Activated CD4-positive, alpha-beta T cell treated with anti-CD3 and anti-CD28 coated beads for 36 hours (primary cell): ENCODE measurements at regions not wholly inside any gene's neighbourhood (a gene's known extent, or its start where the extent isn't known, plus 50 kb on each side); places are given as distances from the start of the nearest gene placed in this dataset.

Experiments used
- ATAC-seq: fragments of 200-7000 bp; cut with Tn5 transposase; one replicate; pipeline ENCODE4 v1.10.0; 2021; ENCODE audit warnings: mild to moderate bottlenecking, moderate library complexity
- CTCF ChIA-PET: fragments of 350-600 bp; sonication (Branson Sonifier 250); formaldehyde crosslinking; loops from one replicate; lab custom pipeline; 2021; ENCODE audit warnings: antibody characterized with exemption; lab: Charles Lee
- POLR2A ChIA-PET: fragments of 350-600 bp; sonication (Branson Sonifier 250); formaldehyde crosslinking; loops from one replicate; lab custom pipeline; 2021; ENCODE audit warnings: antibody characterized with exemption, inconsistent platforms; lab: Charles Lee
- DNase-seq: peaks from one replicate; pipeline ENCODE4 v3.0.0-alpha.2; 2020
- H3K27ac Mint-ChIP-seq: one replicate; pipeline ENCODE4 v1.8.0; 2021; ENCODE audit warnings: mixed read lengths
- H3K27me3 Mint-ChIP-seq: one replicate; pipeline ENCODE4 v1.8.0; 2021; ENCODE audit warnings: mixed read lengths
- H3K36me3 Mint-ChIP-seq: one replicate; pipeline ENCODE4 v1.8.0; 2021; ENCODE audit warnings: low read depth, mixed read lengths
- H3K4me1 Mint-ChIP-seq: one replicate; pipeline ENCODE4 v1.8.0; 2021; ENCODE audit warnings: mixed read lengths
- H3K4me3 Mint-ChIP-seq: one replicate; pipeline ENCODE4 v1.8.0; 2021; ENCODE audit warnings: mild to moderate bottlenecking, moderate library complexity, mixed read lengths
- H3K9me3 Mint-ChIP-seq: one replicate; pipeline ENCODE4 v1.8.0; 2021; ENCODE audit warnings: low read depth, mixed read lengths
- intact Hi-C, 2 experiments: fragments of 100-400 bp; cut with DNase I in 1 of 2; cut with micrococcal nuclease in 1 of 2; formaldehyde crosslinking; loops; one replicate each; pipeline versions ENCODE4 v1.14.2 to v1.15.1; 2022 to 2024; cut with DNase I, micrococcal nuclease

- H3K4me3 Mint-ChIP-seq, result no peak overlapping the region
- intact Hi-C loops, result no loop called here
- DNase-seq, result no peak
- no peak overlapping the region for H3K27ac Mint-ChIP-seq
- no peaks in the 10 kb centered on the region for H3K27me3 Mint-ChIP-seq
- no peaks in the 10 kb centered on the region for H3K4me1 Mint-ChIP-seq
- ATAC-seq, result no peak
- no peaks in the 10 kb centered on the region for H3K36me3 Mint-ChIP-seq
- POLR2A ChIA-PET, result no interaction called here
- no peaks in the 10 kb centered on the region for H3K9me3 Mint-ChIP-seq
- CTCF ChIA-PET, result no interaction called here
Measured at GRCh38 chr3:24853685-24854490, 359.2 kb upstream of the THRB start.

GRCh38 chr3:24854748-24855147, 360.1 kb upstream of the THRB start:
- DNase-seq (no peak), ATAC-seq (no peak)
- H3K27ac Mint-ChIP-seq, result no peak overlapping the region
- intact Hi-C loops, result no loop called here
- no peak overlapping the region for H3K4me3 Mint-ChIP-seq
- no peaks in the 10 kb centered on the region for H3K36me3 Mint-ChIP-seq
- no peaks in the 10 kb centered on the region for H3K9me3 Mint-ChIP-seq
- no peaks in the 10 kb centered on the region for H3K27me3 Mint-ChIP-seq
- ChIA-PET POLR2A (no interaction called here), CTCF (no interaction called here)
- H3K4me1 Mint-ChIP-seq, result no peaks in the 10 kb centered on the region

GRCh38 chr3:24857945-24858344, 363.3 kb upstream of the THRB start:
- H3K9me3 Mint-ChIP-seq, result no peaks in the 10 kb centered on the region
- no peak overlapping the region for H3K4me3 Mint-ChIP-seq
- ATAC-seq (no peak), DNase-seq (no peak)
- intact Hi-C loops, result no loop called here
- no peaks in the 10 kb centered on the region for H3K27me3 Mint-ChIP-seq
- H3K27ac Mint-ChIP-seq, result no peak overlapping the region
- ChIA-PET CTCF (no interaction called here), POLR2A (no interaction called here)
- H3K36me3 Mint-ChIP-seq, result no peaks in the 10 kb centered on the region
- H3K4me1 Mint-ChIP-seq, result no peaks in the 10 kb centered on the region

GRCh38 chr3:24863215-24863614, 368.6 kb upstream of the THRB start:
- Mint-ChIP-seq H3K36me3 (no peaks in the 10 kb centered on the region), H3K27ac (no peak overlapping the region), H3K4me1 (no peaks in the 10 kb centered on the region), H3K27me3 (no peaks in the 10 kb centered on the region), H3K4me3 (no peak overlapping the region), H3K9me3 (no peaks in the 10 kb centered on the region)
- ChIA-PET POLR2A (no interaction called here), CTCF (interaction anchor here (0.6 kb wide), 1 partner anchor 1886 kb away, joined by 3 read pairs; no protein-coding TSS in a partner anchor)
- DNase-seq (no peak), ATAC-seq (no peak)
- intact Hi-C loops, result no loop called here

GRCh38 chr3:24867783-24868182, 373.1 kb upstream of the THRB start:
- Mint-ChIP-seq H3K27ac (no peak overlapping the region), H3K36me3 (no peaks in the 10 kb centered on the region), H3K4me1 (no peaks in the 10 kb centered on the region), H3K9me3 (no peaks in the 10 kb centered on the region), H3K27me3 (no peaks in the 10 kb centered on the region), H3K4me3 (no peak overlapping the region)
- POLR2A ChIA-PET, result no interaction called here
- DNase-seq (no peak), ATAC-seq (no peak)
- CTCF ChIA-PET, result no interaction called here
- intact Hi-C loops, result no loop called here

GRCh38 chr3:24881239-24881638, 386.6 kb upstream of the THRB start:
- ATAC-seq (no peak), DNase-seq (no peak)
- Mint-ChIP-seq H3K36me3 (no peaks in the 10 kb centered on the region), H3K27ac (no peak overlapping the region), H3K9me3 (no peaks in the 10 kb centered on the region), H3K27me3 (no peaks in the 10 kb centered on the region), H3K4me1 (no peaks in the 10 kb centered on the region), H3K4me3 (no peak overlapping the region)
- ChIA-PET CTCF (no interaction called here), POLR2A (no interaction called here)
- intact Hi-C loops, result no loop called here

GRCh38 chr3:24886501-24886900, 391.9 kb upstream of the THRB start:
- H3K36me3 Mint-ChIP-seq, result no peaks in the 10 kb centered on the region
- ChIA-PET POLR2A (interaction anchor here (0.6 kb wide), 1 partner anchor 46 kb away, joined by 11 read pairs; no protein-coding TSS in a partner anchor), CTCF (interaction anchor here (0.6 kb wide), 1 partner anchor 1161 kb away, joined by 4 read pairs; no protein-coding TSS in a partner anchor)
- intact Hi-C loops, result no loop called here
- DNase-seq, result no peak
- H3K4me3 Mint-ChIP-seq, result no peak overlapping the region
- no peaks in the 10 kb centered on the region for H3K9me3 Mint-ChIP-seq
- H3K27ac Mint-ChIP-seq, result no peak overlapping the region
- H3K27me3 Mint-ChIP-seq, result no peaks in the 10 kb centered on the region
- no peaks in the 10 kb centered on the region for H3K4me1 Mint-ChIP-seq
- no peak for ATAC-seq

GRCh38 chr3:24890012-24890411, 395.4 kb upstream of the THRB start:
- Mint-ChIP-seq H3K36me3 (no peaks in the 10 kb centered on the region), H3K9me3 (no peaks in the 10 kb centered on the region), H3K4me1 (no peaks in the 10 kb centered on the region), H3K27me3 (no peaks in the 10 kb centered on the region), H3K4me3 (no peak overlapping the region), H3K27ac (no peak overlapping the region)
- ATAC-seq (no peak), DNase-seq (no peak)
- intact Hi-C loops, result no loop called here
- CTCF ChIA-PET, result no interaction called here
- POLR2A ChIA-PET, result no interaction called here

GRCh38 chr3:24899373-24899772, 404.7 kb upstream of the THRB start:
- ChIA-PET CTCF (no interaction called here), POLR2A (interaction anchor here (0.7 kb wide), 1 partner anchor 474 kb away, joined by 16 read pairs; no protein-coding TSS in a partner anchor)
- intact Hi-C loops, result no loop called here
- DNase-seq (no peak), ATAC-seq (no peak)
- no peak overlapping the region for H3K27ac Mint-ChIP-seq
- no peak overlapping the region for H3K4me3 Mint-ChIP-seq
- H3K4me1 Mint-ChIP-seq, result no peaks in the 10 kb centered on the region
- no peaks in the 10 kb centered on the region for H3K27me3 Mint-ChIP-seq
- H3K36me3 Mint-ChIP-seq, result no peaks in the 10 kb centered on the region
- H3K9me3 Mint-ChIP-seq, result peaks cover 3% of the 10 kb centered on the region

GRCh38 chr3:24899901-24900603, 405.4 kb upstream of the THRB start:
- no peaks in the 10 kb centered on the region for H3K36me3 Mint-ChIP-seq
- DNase-seq (no peak), ATAC-seq (no peak)
- H3K4me3 Mint-ChIP-seq, result no peak overlapping the region
- no peak overlapping the region for H3K27ac Mint-ChIP-seq
- ChIA-PET CTCF (no interaction called here), POLR2A (interaction anchor here (0.7 kb wide), 1 partner anchor 474 kb away, joined by 16 read pairs; no protein-coding TSS in a partner anchor)
- H3K27me3 Mint-ChIP-seq, result no peaks in the 10 kb centered on the region
- H3K9me3 Mint-ChIP-seq, result peaks cover 3% of the 10 kb centered on the region
- no peaks in the 10 kb centered on the region for H3K4me1 Mint-ChIP-seq
- intact Hi-C loops, result no loop called here

- Mint-ChIP-seq H3K27ac (no peak overlapping the region), H3K4me3 (no peak overlapping the region), H3K27me3 (no peaks in the 10 kb centered on the region), H3K9me3 (no peaks in the 10 kb centered on the region), H3K4me1 (no peaks in the 10 kb centered on the region), H3K36me3 (no peaks in the 10 kb centered on the region)
- ChIA-PET CTCF (no interaction called here), POLR2A (no interaction called here)
- DNase-seq (no peak), ATAC-seq (no peak)
- intact Hi-C loops, result no loop called here
Measured at GRCh38 chr3:24905266-24905665, 410.6 kb upstream of the THRB start.

GRCh38 chr3:24907106-24907505, 412.5 kb upstream of the THRB start:
- CTCF ChIA-PET, result no interaction called here
- no peak for DNase-seq
- intact Hi-C loops, result no loop called here
- H3K4me3 Mint-ChIP-seq, result no peak overlapping the region
- no peaks in the 10 kb centered on the region for H3K36me3 Mint-ChIP-seq
- H3K27ac Mint-ChIP-seq, result no peak overlapping the region
- H3K9me3 Mint-ChIP-seq, result no peaks in the 10 kb centered on the region
- no peak for ATAC-seq
- POLR2A ChIA-PET, result no interaction called here
- H3K27me3 Mint-ChIP-seq, result no peaks in the 10 kb centered on the region
- no peaks in the 10 kb centered on the region for H3K4me1 Mint-ChIP-seq
